Mesenchymal stem cell (in vitro differentiated cells and primary cell): ENCODE measurements at regions not wholly inside any gene's neighbourhood (a gene's known extent, or its start where the extent isn't known, plus 50 kb on each side); places are given as distances from the start of the nearest gene placed in this dataset.

ENCODE experiments used
- DNase-seq: peaks from one replicate; pipeline ENCODE4 v3.0.0-alpha.2; 2013
- H2AFZ ChIP-seq: one replicate; pipeline ENCODE4 v1.6.1; 2013; ENCODE audit warnings: low read depth, mild to moderate bottlenecking, control low read depth, inconsistent platforms, low read length, moderate library complexity
- H2AK5ac ChIP-seq: 2 replicates; pipeline ENCODE4 v1.6.1; 2013; ENCODE audit warnings: low read length, moderate library complexity, mild to moderate bottlenecking, inconsistent platforms; ENCODE audit not compliant: severe bottlenecking
- H2BK120ac ChIP-seq: one replicate; pipeline ENCODE4 v1.6.1; 2013; ENCODE audit warnings: low read depth, mild to moderate bottlenecking, inconsistent platforms, low read length, moderate library complexity
- H2BK12ac ChIP-seq, 2 experiments: one replicate each; pipeline ENCODE4 v1.6.1; 2013; ENCODE audit warnings: inconsistent platforms in 2 of 2, low read length in 2 of 2, mild to moderate bottlenecking in 2 of 2, moderate library complexity in 2 of 2, control low read depth in 1 of 2
- H2BK15ac ChIP-seq: one replicate; pipeline ENCODE4 v1.6.1; 2013; ENCODE audit warnings: mild to moderate bottlenecking, low read depth, inconsistent platforms; ENCODE audit not compliant: poor library complexity, severe bottlenecking
- H2BK5ac ChIP-seq: 2 replicates; pipeline ENCODE4 v1.6.1; 2013; ENCODE audit warnings: low read depth, mild to moderate bottlenecking, low read length, control low read depth, inconsistent platforms; ENCODE audit not compliant: poor library complexity, severe bottlenecking
- H3K14ac ChIP-seq, 2 experiments: one replicate each; pipeline ENCODE4 v1.6.1; 2013; ENCODE audit warnings: inconsistent platforms in 2 of 2, low read length in 2 of 2, control low read depth in 1 of 2, mild to moderate bottlenecking in 1 of 2, moderate library complexity in 1 of 2
- H3K18ac ChIP-seq, 2 experiments: one replicate each; pipeline ENCODE4 v1.6.1; 2013; ENCODE audit warnings: inconsistent platforms in 2 of 2, low read length in 2 of 2, control low read depth in 1 of 2, low read depth in 1 of 2, mild to moderate bottlenecking in 1 of 2
- H3K23ac ChIP-seq, 2 experiments: one replicate each; pipeline ENCODE4 v1.6.1; 2013; ENCODE audit warnings: inconsistent platforms in 2 of 2, low read length in 2 of 2, mild to moderate bottlenecking in 2 of 2, moderate library complexity in 2 of 2, control low read depth in 1 of 2
- H3K27ac ChIP-seq: 2 replicates; pipeline ENCODE4 v1.5.1; 2013; ENCODE audit warnings: mild to moderate bottlenecking, moderate library complexity, low read length, control low read depth, inconsistent platforms; ENCODE audit not compliant: poor library complexity, severe bottlenecking
- H3K27me3 ChIP-seq, 2 experiments: 2 replicates each; pipeline versions ENCODE4 v1.6.1 to v1.7.0; 2013; ENCODE audit warnings: low read length in 2 of 2, mild to moderate bottlenecking in 2 of 2, moderate library complexity in 2 of 2, control low read depth in 1 of 2, inconsistent platforms in 1 of 2; ENCODE audit not compliant: control insufficient read depth in 1 of 2, insufficient read depth in 1 of 2
- H3K36me3 ChIP-seq, 2 experiments: 2 replicates each; pipeline versions ENCODE4 v1.6.1 to v1.7.0; 2013; ENCODE audit warnings: low read length in 2 of 2, control low read depth in 1 of 2, inconsistent platforms in 1 of 2, low read depth in 1 of 2, mild to moderate bottlenecking in 1 of 2; ENCODE audit not compliant: insufficient read depth in 2 of 2, control insufficient read depth in 1 of 2
- H3K4ac ChIP-seq, 2 experiments: one replicate each; pipeline ENCODE4 v1.6.1; 2013; ENCODE audit warnings: inconsistent platforms in 2 of 2, low read length in 2 of 2, mild to moderate bottlenecking in 2 of 2, moderate library complexity in 2 of 2, control low read depth in 1 of 2, low read depth in 1 of 2
- H3K4me1 ChIP-seq: 2 replicates; pipeline ENCODE4 v1.6.1; 2013; ENCODE audit warnings: low read depth, low read length, control low read depth; ENCODE audit not compliant: control insufficient read depth, insufficient read depth
- H3K4me2 ChIP-seq: 2 replicates; pipeline ENCODE4 v1.6.1; 2013; ENCODE audit warnings: low read length, mild to moderate bottlenecking, inconsistent platforms; ENCODE audit not compliant: poor library complexity, severe bottlenecking
- H3K4me3 ChIP-seq, 2 experiments: 2 replicates each; pipeline versions ENCODE4 v1.5.1 to v1.7.0; 2013; ENCODE audit warnings: low read length in 2 of 2, mild to moderate bottlenecking in 2 of 2, control low read depth in 1 of 2, low read depth in 1 of 2; ENCODE audit not compliant: insufficient read depth in 1 of 2
- H3K79me1 ChIP-seq: replicated peaks from 2 replicates; pipeline ENCODE4 v1.6.1; 2013; ENCODE audit warnings: mild to moderate bottlenecking, control low read depth, low read length, inconsistent platforms; ENCODE audit not compliant: poor library complexity, severe bottlenecking
- H3K9ac ChIP-seq: 2 replicates; pipeline ENCODE4 v1.7.0; 2013; ENCODE audit warnings: mild to moderate bottlenecking, low read length, moderate library complexity
- H3K9me3 ChIP-seq: 2 replicates; pipeline ENCODE4 v1.7.0; 2013; ENCODE audit warnings: mild to moderate bottlenecking, low read length; ENCODE audit not compliant: control insufficient read depth
- H4K8ac ChIP-seq: one replicate; pipeline ENCODE4 v1.6.1; 2013; ENCODE audit warnings: inconsistent platforms, mild to moderate bottlenecking, low read length, moderate library complexity
- H4K91ac ChIP-seq: one replicate; pipeline ENCODE4 v1.6.1; 2013; ENCODE audit warnings: mild to moderate bottlenecking, low read length, inconsistent platforms
- WGBS: methylation state at CpG from one replicate; pipeline ENCODE4 v1.1.7; 2013; ENCODE audit warnings: mixed read lengths; 5-methylcytosine and 5-hydroxymethylcytosine counted together

DNA sequence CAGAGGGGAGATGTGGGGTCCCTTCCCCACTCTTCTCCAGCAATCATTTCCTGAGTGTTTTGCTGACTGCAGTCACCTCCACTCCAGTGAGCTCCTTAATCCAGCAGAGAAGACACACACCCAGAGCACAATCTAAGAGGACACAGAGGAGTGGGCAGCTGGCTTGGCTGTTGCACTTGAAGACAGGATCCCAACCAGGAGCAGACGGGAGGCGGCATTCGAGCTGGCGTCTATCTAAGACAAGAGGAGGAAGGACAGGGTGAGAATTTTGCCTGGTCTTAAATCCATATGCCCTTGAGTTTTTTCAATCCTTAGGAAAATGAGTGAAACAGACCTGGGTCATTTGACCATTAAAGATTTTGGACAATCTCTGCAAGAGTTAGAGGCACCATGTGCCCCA lies 56.1 kb upstream of the SIM2 start:
- no peak overlapping the region for H4K91ac ChIP-seq
- H3K4me2 ChIP-seq, result no peak overlapping the region
- no peak overlapping the region for H3K23ac ChIP-seq
- no peak overlapping the region for H3K18ac ChIP-seq
- no peak overlapping the region for H2BK15ac ChIP-seq
- no peak for DNase-seq
- no peaks in the 10 kb centered on the region for H3K36me3 ChIP-seq
- 84% methylated on average over 4 of the region's 4 CpGs for WGBS
- H2AK5ac ChIP-seq, result no peak overlapping the region
- H2BK120ac ChIP-seq, result no peak overlapping the region
- H3K9me3 ChIP-seq, result no peaks in the 10 kb centered on the region
- H3K4ac ChIP-seq, result no peak overlapping the region
- H3K9ac ChIP-seq, result no peak overlapping the region
- H3K14ac ChIP-seq, result no peak overlapping the region
- no peak overlapping the region for H2AFZ ChIP-seq
- no peaks in the 10 kb centered on the region for H3K79me1 ChIP-seq
- H3K27ac ChIP-seq, result no peak overlapping the region
- peaks cover 9% of the 10 kb centered on the region for H3K4me1 ChIP-seq
- H4K8ac ChIP-seq, result no peak overlapping the region
- no peak overlapping the region for H2BK5ac ChIP-seq
- no peak overlapping the region for H3K4me3 ChIP-seq
- peaks cover 0 to 44% of the 10 kb centered on the region in 2 experiments for H3K27me3 ChIP-seq
- H2BK12ac ChIP-seq, result no peak overlapping the region

- WGBS, result 95% methylated on average over 9 of the region's 12 CpGs
- Histone ChIP-seq H3K4ac (no peak overlapping the region), H3K4me1 (peaks cover 12% of the 10 kb centered on the region), H3K23ac (no peak overlapping the region), H3K9me3 (no peaks in the 10 kb centered on the region), H2AFZ (no peak overlapping the region), H3K36me3 (no peaks in the 10 kb centered on the region), H3K18ac (no peak overlapping the region), H2BK120ac (no peak overlapping the region), H3K27me3 (peaks cover 0 to 44% of the 10 kb centered on the region in 2 experiments), H2BK12ac (no peak overlapping the region), H3K14ac (no peak overlapping the region), H4K91ac (no peak overlapping the region), H4K8ac (no peak overlapping the region), H2BK5ac (no peak overlapping the region), H3K27ac (no peak overlapping the region), H3K4me3 (no peak overlapping the region), H3K4me2 (no peak overlapping the region), H3K9ac (no peak overlapping the region), H2AK5ac (no peak overlapping the region), H2BK15ac (no peak overlapping the region), H3K79me1 (no peaks in the 10 kb centered on the region)
- DNase-seq, result no peak
Observed at GRCh38 chr21:36643374-36644250, 55.3 kb upstream of the SIM2 start.

DNA sequence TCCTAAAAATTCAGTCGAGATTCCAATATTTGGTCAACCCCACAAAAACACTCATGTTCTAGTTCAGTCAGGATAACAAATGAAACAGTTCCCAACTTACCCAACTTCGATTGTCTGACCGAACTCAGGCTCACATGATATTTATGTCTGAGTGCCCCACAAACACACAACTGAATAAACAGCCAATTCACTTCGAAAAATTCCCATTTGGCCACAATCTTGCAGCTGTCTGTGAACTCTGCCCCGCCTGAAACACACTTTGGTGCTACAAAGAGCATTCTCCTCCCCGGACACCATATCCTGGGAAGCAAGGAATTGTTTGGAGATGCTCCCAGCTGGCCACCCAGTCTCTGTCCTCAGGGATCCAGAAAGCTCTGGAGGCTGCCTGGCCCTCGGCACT lies 52.9 kb upstream of the SIM2 start:
- Histone ChIP-seq H3K4me1 (peaks cover 12% of the 10 kb centered on the region), H2BK120ac (no peak overlapping the region), H3K14ac (no peak overlapping the region), H2BK15ac (no peak overlapping the region), H4K91ac (no peak overlapping the region), H4K8ac (no peak overlapping the region), H3K23ac (no peak overlapping the region), H3K27me3 (peaks cover 0 to 34% of the 10 kb centered on the region in 2 experiments), H2AK5ac (no peak overlapping the region), H3K9me3 (no peaks in the 10 kb centered on the region), H3K9ac (no peak overlapping the region), H3K79me1 (no peaks in the 10 kb centered on the region), H3K27ac (no peak overlapping the region), H2BK5ac (no peak overlapping the region), H3K18ac (no peak overlapping the region), H3K36me3 (no peaks in the 10 kb centered on the region), H3K4me3 (no peak overlapping the region), H3K4ac (no peak overlapping the region), H2BK12ac (no peak overlapping the region), H2AFZ (no peak overlapping the region), H3K4me2 (no peak overlapping the region)
- no peak for DNase-seq
- WGBS, result 88% methylated on average over 7 of the region's 7 CpGs

- DNase-seq, result no peak
- H3K4ac ChIP-seq, result no peak overlapping the region
- H2AK5ac ChIP-seq, result peak overlapping the region; percentile 85
- H3K79me1 ChIP-seq, result no peaks in the 10 kb centered on the region
- H3K4me2 ChIP-seq, result no peak overlapping the region
- H3K9ac ChIP-seq, result no peak overlapping the region
- no peak overlapping the region for H2BK5ac ChIP-seq
- H2BK15ac ChIP-seq, result no peak overlapping the region
- H3K23ac ChIP-seq, result no peak overlapping the region
- no peak overlapping the region for H2BK12ac ChIP-seq
- no peak overlapping the region for H3K14ac ChIP-seq
- H3K27ac ChIP-seq, result no peak overlapping the region
- H3K4me1 ChIP-seq, result peaks cover 12% of the 10 kb centered on the region
- no peak overlapping the region for H4K91ac ChIP-seq
- H3K18ac ChIP-seq, result no peak overlapping the region
- no peaks in the 10 kb centered on the region for H3K9me3 ChIP-seq
- H2AFZ ChIP-seq, result no peak overlapping the region
- no peak overlapping the region for H3K4me3 ChIP-seq
- H3K27me3 ChIP-seq, result peaks cover 0 to 36% of the 10 kb centered on the region in 2 experiments
- WGBS, result 89% methylated on average over 6 of the region's 6 CpGs
- H2BK120ac ChIP-seq, result no peak overlapping the region
- H3K36me3 ChIP-seq, result no peaks in the 10 kb centered on the region
- H4K8ac ChIP-seq, result no peak overlapping the region
Observed at GRCh38 chr21:36646645-36647044, 52.3 kb upstream of the SIM2 start.
